WI38 (cell line): ENCODE measurements at regions not wholly inside any gene's neighbourhood (a gene's known extent, or its start where the extent isn't known, plus 50 kb on each side); places are given as distances from the start of the nearest gene placed in this dataset.
"Not testable (repeated sequence)": the region's sequence is repeated elsewhere in the genome, so short reads cannot be mapped to it uniquely, and the experiment has no call there.

Experiments
- H3K4me3 ChIP-seq: 2 replicates; pipeline ENCODE4 v1.5.1; 2011; ENCODE audit warnings: low read depth, mild to moderate bottlenecking, control low read depth, low read length
- TF ChIP-seq, protein P1 (sequence below): IDR thresholded peaks from 2 replicates; pipeline ENCODE4 v1.5.1; 2012; ENCODE audit warnings: low read depth, mild to moderate bottlenecking, control low read depth, low read length

- H3K4me3 ChIP-seq: no peak overlapping the region
- TF ChIP-seq, protein P1, sequence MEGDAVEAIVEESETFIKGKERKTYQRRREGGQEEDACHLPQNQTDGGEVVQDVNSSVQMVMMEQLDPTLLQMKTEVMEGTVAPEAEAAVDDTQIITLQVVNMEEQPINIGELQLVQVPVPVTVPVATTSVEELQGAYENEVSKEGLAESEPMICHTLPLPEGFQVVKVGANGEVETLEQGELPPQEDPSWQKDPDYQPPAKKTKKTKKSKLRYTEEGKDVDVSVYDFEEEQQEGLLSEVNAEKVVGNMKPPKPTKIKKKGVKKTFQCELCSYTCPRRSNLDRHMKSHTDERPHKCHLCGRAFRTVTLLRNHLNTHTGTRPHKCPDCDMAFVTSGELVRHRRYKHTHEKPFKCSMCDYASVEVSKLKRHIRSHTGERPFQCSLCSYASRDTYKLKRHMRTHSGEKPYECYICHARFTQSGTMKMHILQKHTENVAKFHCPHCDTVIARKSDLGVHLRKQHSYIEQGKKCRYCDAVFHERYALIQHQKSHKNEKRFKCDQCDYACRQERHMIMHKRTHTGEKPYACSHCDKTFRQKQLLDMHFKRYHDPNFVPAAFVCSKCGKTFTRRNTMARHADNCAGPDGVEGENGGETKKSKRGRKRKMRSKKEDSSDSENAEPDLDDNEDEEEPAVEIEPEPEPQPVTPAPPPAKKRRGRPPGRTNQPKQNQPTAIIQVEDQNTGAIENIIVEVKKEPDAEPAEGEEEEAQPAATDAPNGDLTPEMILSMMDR: no peak
These were observed 221.9 kb upstream of the DUSP10 start for GRCh38 chr1:221963742-221964141.

GRCh38 chr1:221962385-221962784 is 220.5 kb upstream of the DUSP10 start:
- no peak overlapping the region for H3K4me3 ChIP-seq
- TF ChIP-seq, protein P1: no peak

DNA sequence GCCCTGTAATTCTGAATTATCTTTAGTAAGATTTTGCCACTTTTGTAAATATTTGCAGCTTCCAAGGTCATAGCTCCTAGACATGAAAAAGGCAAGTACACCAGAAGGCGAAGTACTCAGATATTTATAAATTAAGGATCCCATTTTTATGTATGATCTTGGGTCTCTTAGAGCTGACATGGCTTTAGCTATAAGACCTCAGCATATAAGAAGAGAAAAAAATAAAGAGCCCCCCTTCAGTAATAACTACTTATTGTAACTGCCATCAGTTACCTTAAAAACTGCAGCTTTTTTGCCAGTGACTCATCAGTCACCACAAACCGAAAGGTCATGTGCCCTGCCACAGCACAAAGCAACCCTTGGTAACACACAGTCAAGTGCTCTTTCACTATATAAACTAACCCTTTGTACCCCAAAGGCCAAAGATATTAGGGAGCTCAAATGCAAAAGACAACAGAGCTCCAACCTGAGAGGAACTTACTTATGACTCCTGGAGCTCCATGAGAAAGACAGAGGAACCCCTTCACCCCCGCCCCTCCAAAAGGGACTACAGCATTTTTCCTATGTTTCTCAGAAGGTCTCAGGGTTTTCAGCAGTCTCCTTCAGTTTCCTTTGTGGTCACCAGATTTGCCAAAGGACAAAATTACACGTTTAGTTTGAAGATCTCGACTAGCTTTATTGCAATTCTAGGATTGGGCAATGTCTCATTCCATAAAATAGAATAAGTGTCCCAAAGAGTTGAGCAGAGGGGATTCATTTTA is 219.8 kb upstream of the DUSP10 start:
- H3K4me3 ChIP-seq: no peak overlapping the region
- TF ChIP-seq, protein P1: no peak

GRCh38 chr1:221958161-221958562 is 216.3 kb upstream of the DUSP10 start:
- H3K4me3 ChIP-seq: not testable (repeated sequence)

DNA sequence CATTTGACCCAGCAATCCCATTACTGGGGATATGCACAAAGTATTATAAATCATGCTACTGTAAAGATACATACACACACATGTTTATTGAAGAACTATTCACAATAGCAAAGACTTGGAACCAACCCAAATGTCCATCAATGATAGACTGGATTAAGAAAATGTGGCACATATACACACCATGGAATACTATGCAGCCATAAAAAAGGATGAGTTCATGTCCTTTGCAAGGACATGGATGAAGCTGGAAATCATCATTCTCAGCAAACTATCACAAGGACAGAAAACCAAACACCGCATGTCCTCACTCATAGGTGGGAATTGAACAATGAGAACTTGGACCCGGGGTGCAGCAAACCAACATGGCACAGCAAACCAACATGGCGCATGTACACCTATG is 215.5 kb upstream of the DUSP10 start:
- not testable (repeated sequence) for H3K4me3 ChIP-seq

GRCh38 chr1:221949996-221950395 is 208.1 kb upstream of the DUSP10 start:
- H3K4me3 ChIP-seq: no peak overlapping the region
- TF ChIP-seq, protein P1: no peak

GRCh38 chr1:221948459-221948858 is 206.6 kb upstream of the DUSP10 start:
- no peak overlapping the region for H3K4me3 ChIP-seq
- TF ChIP-seq, protein P1: no peak

GRCh38 chr1:221947731-221948130 is 205.8 kb upstream of the DUSP10 start:
- H3K4me3 ChIP-seq: no peak overlapping the region
- TF ChIP-seq, protein P1: no peak
